WTC11 (cell line): ENCODE measurements at regions not wholly inside any gene's neighbourhood (a gene's known extent, or its start where the extent isn't known, plus 50 kb on each side); places are given as distances from the start of the nearest gene placed in this dataset.

Source experiments
- ATAC-seq: fragments of 200-7000 bp; cut with Tn5 transposase; 2 replicates; pipeline ENCODE4 v1.10.0; 2021; ENCODE audit warnings: mild to moderate bottlenecking, moderate library complexity
- CTCF ChIA-PET: fragments of 300-600 bp; sonication (Branson Sonifier 250); formaldehyde crosslinking; loops from one replicate; lab custom pipeline; 2021; ENCODE audit warnings: antibody characterized with exemption; lab: Charles Lee
- POLR2A ChIA-PET: fragments of 350-600 bp; sonication (Branson Sonifier 250); formaldehyde crosslinking; loops from one replicate; lab custom pipeline; 2021; ENCODE audit warnings: antibody characterized with exemption; lab: Charles Lee
- DNase-seq: peaks from one replicate; pipeline ENCODE4 v3.0.0; 2021; ENCODE audit warnings: low spot score
- H3K27ac Mint-ChIP-seq: 2 replicates; pipeline ENCODE4 v1.8.0; 2021; ENCODE audit warnings: mixed read lengths
- H3K27me3 Mint-ChIP-seq: 2 replicates; pipeline ENCODE4 v1.8.0; 2021; ENCODE audit warnings: low read depth, mild to moderate bottlenecking, moderate library complexity, mixed read lengths
- H3K36me3 Mint-ChIP-seq: 2 replicates; pipeline ENCODE4 v1.8.0; 2021; ENCODE audit warnings: mixed read lengths
- H3K4me1 Mint-ChIP-seq: 2 replicates; pipeline ENCODE4 v1.8.0; 2022; ENCODE audit warnings: mixed read lengths
- H3K4me3 Mint-ChIP-seq: 2 replicates; pipeline ENCODE4 v1.8.0; 2021; ENCODE audit warnings: mild to moderate bottlenecking, moderate library complexity, mixed read lengths
- H3K9me3 Mint-ChIP-seq: 2 replicates; pipeline ENCODE4 v1.8.0; 2021; ENCODE audit warnings: mixed read lengths
- CBFB ChIP-seq: sonication (generic); formaldehyde crosslinking; IDR thresholded peaks from 2 replicates; pipeline ENCODE4 v1.8.1; 2022; ENCODE audit warnings: mild to moderate bottlenecking, low read depth, missing genetic modification reagents
- CDX4 ChIP-seq: fragments of 250-450 bp; sonication (Bioruptor Pico); IDR thresholded peaks from 2 replicates; pipeline ENCODE4 v1.9.0; 2021; ENCODE audit warnings: moderate library complexity, mild to moderate bottlenecking, inconsistent platforms, borderline replicate concordance
- CREB1 ChIP-seq: sonication (generic); formaldehyde crosslinking; IDR thresholded peaks from 2 replicates; pipeline ENCODE4 v1.8.0; 2023; ENCODE audit warnings: mild to moderate bottlenecking, missing genetic modification reagents
- CTCF ChIP-seq: fragments of 200-600 bp; IDR thresholded peaks from 2 replicates; pipeline ENCODE4 v1.8.0; 2022; ENCODE audit warnings: antibody characterized with exemption
- E2F1 ChIP-seq: sonication (generic); formaldehyde crosslinking; IDR thresholded peaks from 2 replicates; pipeline ENCODE4 v1.8.0; 2022; ENCODE audit warnings: mild to moderate bottlenecking, missing genetic modification reagents
- ERG ChIP-seq: fragments of 250-450 bp; sonication (Bioruptor Pico); IDR thresholded peaks from 2 replicates; pipeline ENCODE4 v1.8.0; 2021; ENCODE audit warnings: mild to moderate bottlenecking
- ESRRA ChIP-seq: sonication (generic); formaldehyde crosslinking; IDR thresholded peaks from 2 replicates; pipeline ENCODE4 v1.8.1; 2022; ENCODE audit warnings: mild to moderate bottlenecking, missing genetic modification reagents, borderline replicate concordance
- ETV6 ChIP-seq: sonication (generic); formaldehyde crosslinking; IDR thresholded peaks from 2 replicates; pipeline ENCODE4 v1.8.1; 2022; ENCODE audit warnings: mild to moderate bottlenecking, missing genetic modification reagents
- GABPB1 ChIP-seq: sonication (generic); formaldehyde crosslinking; IDR thresholded peaks from 2 replicates; pipeline ENCODE4 v1.8.1; 2023; ENCODE audit warnings: mild to moderate bottlenecking, missing genetic modification reagents
- JUN ChIP-seq: sonication (generic); formaldehyde crosslinking; IDR thresholded peaks from 2 replicates; pipeline ENCODE4 v1.8.0; 2023; ENCODE audit warnings: mild to moderate bottlenecking, missing genetic modification reagents
- KAT7 ChIP-seq: sonication (generic); formaldehyde crosslinking; IDR thresholded peaks from 2 replicates; pipeline ENCODE4 v1.8.1; 2023; ENCODE audit warnings: missing genetic modification reagents, mild to moderate bottlenecking, borderline replicate concordance
- MXD4 ChIP-seq: fragments of 250-450 bp; sonication (Bioruptor Pico); IDR thresholded peaks from 2 replicates; pipeline ENCODE4 v1.8.0; 2021; ENCODE audit warnings: mild to moderate bottlenecking, moderate library complexity, borderline replicate concordance
- NFATC4 ChIP-seq: fragments of 250-450 bp; sonication (Bioruptor Pico); IDR thresholded peaks from 2 replicates; pipeline ENCODE4 v1.9.0; 2021; ENCODE audit warnings: mild to moderate bottlenecking
- NFE2L1 ChIP-seq: sonication (generic); formaldehyde crosslinking; IDR thresholded peaks from 2 replicates; pipeline ENCODE4 v1.8.1; 2023; ENCODE audit warnings: missing genetic modification reagents
- NR3C1 ChIP-seq: sonication (generic); formaldehyde crosslinking; conservative IDR thresholded peaks from 2 replicates; pipeline ENCODE4 v1.8.1; 2023; ENCODE audit warnings: low read depth, mild to moderate bottlenecking, missing genetic modification reagents
- RELA ChIP-seq: sonication (generic); formaldehyde crosslinking; IDR thresholded peaks from 2 replicates; pipeline ENCODE4 v1.8.1; 2022; ENCODE audit warnings: missing genetic modification reagents, mild to moderate bottlenecking, borderline replicate concordance
- SOX15 ChIP-seq: fragments of 250-450 bp; sonication (Bioruptor Pico); IDR thresholded peaks from 2 replicates; pipeline ENCODE4 v1.9.0; 2021; ENCODE audit warnings: mild to moderate bottlenecking
- TEAD4 ChIP-seq: sonication (generic); formaldehyde crosslinking; IDR thresholded peaks from 2 replicates; pipeline ENCODE4 v1.8.0; 2022; ENCODE audit warnings: mild to moderate bottlenecking, missing genetic modification reagents
- USF2 ChIP-seq: sonication (generic); formaldehyde crosslinking; IDR thresholded peaks from 2 replicates; pipeline ENCODE4 v1.8.1; 2023; ENCODE audit warnings: mild to moderate bottlenecking, missing genetic modification reagents, moderate library complexity
- ZNF219 ChIP-seq: sonication (generic); formaldehyde crosslinking; IDR thresholded peaks from 2 replicates; pipeline ENCODE4 v1.8.0; 2023; ENCODE audit warnings: missing genetic modification reagents, mild to moderate bottlenecking, borderline replicate concordance
- ZNF232 ChIP-seq: sonication (generic); formaldehyde crosslinking; IDR thresholded peaks from 2 replicates; pipeline ENCODE4 v1.8.0; 2022; ENCODE audit warnings: mild to moderate bottlenecking, missing genetic modification reagents
- ZNF396 ChIP-seq: fragments of 250-450 bp; sonication (Bioruptor Pico); IDR thresholded peaks from 2 replicates; pipeline ENCODE4 v1.8.0; 2021; ENCODE audit warnings: mild to moderate bottlenecking, moderate library complexity, borderline replicate concordance
- ZNF671 ChIP-seq: fragments of 250-450 bp; sonication (Bioruptor Pico); IDR thresholded peaks from 2 replicates; pipeline ENCODE4 v1.8.0; 2021; ENCODE audit warnings: mild to moderate bottlenecking

GRCh38 chr16:64172226-64172625, 949.6 kb downstream of the CDH11 start:
- ChIA-PET POLR2A (no interaction called here), CTCF (no interaction called here)
- H3K36me3 Mint-ChIP-seq = peaks cover 6% of the 10 kb centered on the region
- no peak overlapping the region for H3K4me3 Mint-ChIP-seq
- peaks cover 14% of the 10 kb centered on the region for H3K9me3 Mint-ChIP-seq
- H3K27me3 Mint-ChIP-seq = no peaks in the 10 kb centered on the region; the same call in 1 of the 2 replicates
- H3K4me1 Mint-ChIP-seq = no peaks in the 10 kb centered on the region
- TF ChIP-seq CTCF (no peak), ZNF671 (no peak), GABPB1 (CRISPR knock-in tag) (no peak), JUN (CRISPR knock-in tag) (no peak), MXD4 (CRISPR knock-in tag) (no peak), ZNF232 (no peak), CREB1 (CRISPR knock-in tag) (no peak), TEAD4 (CRISPR knock-in tag) (no peak), ZNF219 (CRISPR knock-in tag) (no peak)
- DNase-seq (no peak), ATAC-seq (no peak)
- no peak overlapping the region for H3K27ac Mint-ChIP-seq

- CTCF ChIA-PET = no interaction called here
- POLR2A ChIA-PET = no interaction called here
- ATAC-seq (no peak), DNase-seq (no peak)
- Mint-ChIP-seq H3K4me1 (no peaks in the 10 kb centered on the region), H3K36me3 (peaks cover 2% of the 10 kb centered on the region; the same call in 1 of the 2 replicates), H3K27me3 (no peaks in the 10 kb centered on the region), H3K9me3 (peaks cover 8% of the 10 kb centered on the region), H3K27ac (no peak overlapping the region), H3K4me3 (no peak overlapping the region)
- TF ChIP-seq E2F1 (CRISPR knock-in tag) (no peak), NFATC4 (no peak), ERG (CRISPR knock-in tag) (no peak), ETV6 (CRISPR knock-in tag) (no peak), ESRRA (CRISPR knock-in tag) (no peak)
Measured at GRCh38 chr16:64171632-64172031, 950.2 kb downstream of the CDH11 start.

GRCh38 chr16:64168371-64168770, 953.5 kb downstream of the CDH11 start:
- CTCF ChIA-PET = no interaction called here
- H3K36me3 Mint-ChIP-seq = no peaks in the 10 kb centered on the region
- POLR2A ChIA-PET = no interaction called here
- no peak for DNase-seq
- ATAC-seq = no peak
- no peak overlapping the region for H3K4me3 Mint-ChIP-seq
- no peak overlapping the region for H3K27ac Mint-ChIP-seq
- no peaks in the 10 kb centered on the region for H3K9me3 Mint-ChIP-seq
- H3K27me3 Mint-ChIP-seq = no peaks in the 10 kb centered on the region
- H3K4me1 Mint-ChIP-seq = no peaks in the 10 kb centered on the region
- TF ChIP-seq ZNF232 = no peak
- TF ChIP-seq SOX15 (CRISPR knock-in tag) = no peak
- no peak for TF ChIP-seq CDX4
- TF ChIP-seq CREB1 (CRISPR knock-in tag) = no peak
- TF ChIP-seq E2F1 (CRISPR knock-in tag) = no peak
- no peak for TF ChIP-seq NR3C1 (CRISPR knock-in tag)
- TF ChIP-seq ZNF396 (CRISPR knock-in tag) = no peak
- no peak for TF ChIP-seq USF2 (CRISPR knock-in tag)
- no peak for TF ChIP-seq RELA
- TF ChIP-seq ZNF219 (CRISPR knock-in tag) = no peak
- TF ChIP-seq CBFB (CRISPR knock-in tag) = no peak
- TF ChIP-seq NFE2L1 (CRISPR knock-in tag) = no peak
- TF ChIP-seq ERG (CRISPR knock-in tag) = no peak
- no peak for TF ChIP-seq KAT7 (CRISPR knock-in tag)
- TF ChIP-seq CTCF = no peak
- TF ChIP-seq JUN (CRISPR knock-in tag) = no peak
